ENCODE measurements at regions not wholly inside any gene's neighbourhood (a gene's known extent, or its start where the extent isn't known, plus 50 kb on each side); places are given as distances from the start of the nearest gene placed in this dataset.
"Not testable (repeated sequence)": the region's sequence is repeated elsewhere in the genome, so short reads cannot be mapped to it uniquely, and the experiment has no call there.

DNA sequence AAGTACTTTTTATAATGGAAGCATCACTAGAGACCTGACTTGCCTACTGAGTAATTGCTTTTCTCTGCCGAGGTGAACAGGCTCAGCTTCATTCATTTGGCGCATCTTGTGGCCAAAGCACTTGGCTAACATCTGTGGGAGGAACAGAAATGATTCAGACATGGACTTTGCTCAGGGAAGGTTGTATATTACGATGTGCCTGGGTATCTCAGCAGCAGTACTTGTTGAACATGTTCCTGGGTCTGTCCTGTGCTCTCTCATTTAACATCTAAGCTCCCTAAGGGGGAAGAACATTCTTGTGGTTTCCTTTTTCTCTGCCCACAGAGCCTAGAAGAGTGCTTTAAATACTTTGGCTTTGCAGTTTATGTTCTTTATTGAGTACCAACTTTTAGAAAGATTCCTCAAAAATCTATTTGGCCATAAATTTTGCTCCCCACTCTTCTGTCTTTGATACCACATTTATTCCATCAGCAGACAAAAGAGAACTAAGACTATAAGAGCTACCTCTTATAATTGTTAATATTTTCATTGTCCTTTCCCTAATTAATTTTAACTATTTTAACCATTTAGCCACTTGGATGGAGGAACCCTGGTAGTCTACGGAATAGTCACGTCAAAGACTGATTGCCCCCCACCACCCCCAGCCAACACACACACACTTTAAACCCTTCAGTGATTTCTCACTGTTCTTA, 101.2 kb upstream of the EGLN3 start:
- Mint-ChIP-seq H3K4me3 (peak overlapping the region; percentile 51), H3K4me1 (peaks cover 30% of the 10 kb centered on the region), H3K27me3 (no peaks in the 10 kb centered on the region), H3K9me3 (no peaks in the 10 kb centered on the region), H3K36me3 (ENCODE audit: low read depth) (no peaks in the 10 kb centered on the region), H3K27ac (peak overlapping the region; percentile 64)
- peak; percentile 89 for ATAC-seq (replicated peaks)

DNA sequence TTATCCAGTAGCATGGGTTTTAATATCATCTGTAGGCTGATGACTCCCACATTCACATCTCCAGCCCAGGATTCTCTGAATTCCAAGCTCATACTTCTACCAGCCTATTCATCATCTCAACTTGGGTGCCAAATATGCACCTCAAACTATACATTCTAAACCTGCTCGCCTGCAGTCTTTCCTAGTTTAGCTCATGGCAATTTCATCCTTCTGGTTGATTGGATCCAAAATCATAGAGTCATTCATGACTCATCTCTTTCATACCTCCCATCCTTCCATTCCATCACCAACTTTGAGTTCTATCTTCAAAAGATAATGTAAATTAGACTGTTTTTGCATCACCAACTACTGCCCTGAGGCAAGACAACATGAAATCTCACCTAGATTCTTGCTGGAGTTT, 99.7 kb upstream of the EGLN3 start:
- H3K27me3 Mint-ChIP-seq: no peaks in the 10 kb centered on the region
- H3K36me3 Mint-ChIP-seq (ENCODE audit: low read depth): no peaks in the 10 kb centered on the region
- no peak overlapping the region for H3K4me3 Mint-ChIP-seq
- no peaks in the 10 kb centered on the region for H3K9me3 Mint-ChIP-seq
- no peak for ATAC-seq (replicated peaks)
- peaks cover 36% of the 10 kb centered on the region for H3K4me1 Mint-ChIP-seq
- H3K27ac Mint-ChIP-seq: peak overlapping the region; percentile 2

DNA sequence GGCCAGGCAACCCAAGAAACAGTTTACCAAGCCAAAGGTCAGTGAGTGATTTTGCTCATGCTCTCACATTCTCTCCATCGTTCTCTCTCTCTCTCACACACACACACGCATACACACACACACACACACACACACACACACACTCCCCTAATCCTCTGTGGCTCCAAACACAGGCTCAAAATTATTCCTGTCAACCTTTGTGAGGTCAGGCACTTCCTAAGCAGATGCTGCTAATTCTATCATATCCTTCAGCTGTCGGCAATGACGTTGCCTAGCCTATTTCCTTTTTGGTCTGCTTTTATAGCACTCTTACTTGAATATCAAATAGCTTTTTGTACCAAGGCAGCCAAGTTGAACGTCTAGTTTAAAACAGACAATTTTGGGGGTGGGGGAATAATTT, 98.9 kb upstream of the EGLN3 start:
- Mint-ChIP-seq H3K9me3 (no peaks in the 10 kb centered on the region), H3K27ac (no peak overlapping the region), H3K27me3 (no peaks in the 10 kb centered on the region), H3K36me3 (ENCODE audit: low read depth) (no peaks in the 10 kb centered on the region), H3K4me1 (peaks cover 35% of the 10 kb centered on the region), H3K4me3 (no peak overlapping the region)
- no peak for ATAC-seq (replicated peaks)

DNA sequence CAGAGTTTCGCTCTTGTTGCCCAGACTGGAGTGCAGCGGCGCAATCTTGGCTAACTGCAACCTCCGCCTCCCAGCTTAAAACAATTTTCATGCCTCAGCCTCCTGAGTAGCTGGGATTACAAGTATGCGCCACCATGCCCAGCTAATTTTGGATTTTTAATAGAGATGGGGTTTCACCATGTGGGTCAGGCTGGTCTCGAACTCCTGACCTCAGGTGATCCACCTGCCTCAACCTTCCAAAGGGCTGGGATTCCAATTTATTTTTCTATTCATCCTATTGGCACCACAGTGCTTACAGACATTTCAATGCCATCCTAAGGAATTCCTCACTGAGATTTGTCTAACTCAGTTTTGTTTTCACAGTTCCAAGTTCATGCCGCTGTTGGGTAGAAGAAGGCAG, 98.3 kb upstream of the EGLN3 start:
- H3K36me3 Mint-ChIP-seq (ENCODE audit: low read depth); ATAC-seq (replicated peaks); H3K9me3 Mint-ChIP-seq; H3K4me3 Mint-ChIP-seq; H3K27me3 Mint-ChIP-seq; H3K27ac Mint-ChIP-seq: not testable (repeated sequence)
- H3K4me1 Mint-ChIP-seq: peaks cover 40% of the 10 kb centered on the region

DNA sequence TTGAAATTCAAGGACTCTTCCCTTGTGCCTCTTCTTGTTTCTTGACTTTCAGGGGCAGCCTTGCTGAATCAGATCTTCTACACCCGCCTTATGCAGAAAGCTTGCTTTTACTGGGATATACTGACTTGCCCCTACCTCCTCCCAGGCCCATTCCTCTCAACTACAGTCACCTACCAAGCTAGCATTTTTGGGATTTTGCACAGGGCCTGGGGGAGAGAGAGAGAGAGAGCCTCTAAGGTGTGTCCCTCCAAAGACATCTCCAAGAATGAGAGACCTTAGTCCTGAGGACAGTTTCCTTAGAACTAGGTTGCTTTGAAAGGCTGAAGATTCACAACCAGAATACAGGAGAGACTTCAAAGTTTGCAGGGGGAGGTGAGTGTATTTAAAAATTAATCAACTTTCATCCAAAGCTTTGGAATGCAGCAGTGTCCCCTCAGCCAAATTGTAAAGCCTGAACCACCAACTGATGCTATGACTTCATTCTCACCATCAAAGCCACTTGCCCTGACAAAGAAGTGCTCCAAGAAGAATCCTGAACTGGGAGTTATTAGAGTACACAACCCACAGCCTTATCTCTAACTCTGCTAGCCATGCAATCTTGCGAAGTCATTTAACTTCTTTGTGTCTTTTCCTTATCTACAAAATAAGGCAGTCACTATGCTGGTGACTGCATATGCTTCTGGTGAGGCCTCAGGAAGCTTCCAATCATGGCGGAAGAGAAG, 96.1 kb upstream of the EGLN3 start:
- ATAC-seq (replicated peaks): no peak
- H3K36me3 Mint-ChIP-seq (ENCODE audit: low read depth): peaks cover 7% of the 10 kb centered on the region
- no peaks in the 10 kb centered on the region for H3K27me3 Mint-ChIP-seq
- peaks cover 43% of the 10 kb centered on the region for H3K4me1 Mint-ChIP-seq
- no peaks in the 10 kb centered on the region for H3K9me3 Mint-ChIP-seq
- H3K27ac Mint-ChIP-seq: no peak overlapping the region
- H3K4me3 Mint-ChIP-seq: peak overlapping the region; percentile 38

DNA sequence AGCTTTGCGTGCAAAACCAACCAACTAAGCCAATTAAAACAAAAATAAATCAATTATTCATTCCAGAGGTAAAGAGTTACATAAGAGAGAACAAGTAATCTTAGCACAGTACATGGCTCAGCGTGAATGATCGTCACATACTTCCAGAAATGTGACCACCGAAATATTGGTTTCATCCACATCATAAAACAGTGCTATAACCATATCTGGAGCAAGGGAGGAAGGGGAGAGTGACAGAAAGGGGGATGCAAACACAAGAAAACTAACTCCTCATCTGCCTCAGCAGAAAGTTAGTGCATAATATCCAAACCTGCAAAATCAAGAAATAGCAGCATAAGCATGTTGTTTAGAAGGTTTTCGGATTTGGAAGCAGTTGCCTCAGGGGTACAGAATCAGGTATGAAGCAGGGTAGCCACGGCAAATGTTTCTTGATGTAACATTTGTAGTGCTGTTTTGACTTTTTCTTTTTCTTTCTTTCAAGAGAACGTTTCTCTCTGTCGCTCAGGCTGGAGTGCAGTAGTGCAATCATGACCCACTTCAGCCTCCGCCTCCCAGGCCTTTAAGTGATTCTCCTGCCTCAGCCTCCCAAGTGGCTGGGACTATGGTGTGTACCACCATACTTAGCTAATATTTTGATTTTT, 93.9 kb upstream of the EGLN3 start:
- H3K9me3 Mint-ChIP-seq: peaks cover 4% of the 10 kb centered on the region
- no peaks in the 10 kb centered on the region for H3K27me3 Mint-ChIP-seq
- H3K4me1 Mint-ChIP-seq: peaks cover 35% of the 10 kb centered on the region
- peak overlapping the region; percentile 89 for H3K27ac Mint-ChIP-seq
- H3K4me3 Mint-ChIP-seq: peak overlapping the region; percentile 74
- ATAC-seq (replicated peaks): peak; percentile 57
- peaks cover 7% of the 10 kb centered on the region for H3K36me3 Mint-ChIP-seq (ENCODE audit: low read depth)

DNA sequence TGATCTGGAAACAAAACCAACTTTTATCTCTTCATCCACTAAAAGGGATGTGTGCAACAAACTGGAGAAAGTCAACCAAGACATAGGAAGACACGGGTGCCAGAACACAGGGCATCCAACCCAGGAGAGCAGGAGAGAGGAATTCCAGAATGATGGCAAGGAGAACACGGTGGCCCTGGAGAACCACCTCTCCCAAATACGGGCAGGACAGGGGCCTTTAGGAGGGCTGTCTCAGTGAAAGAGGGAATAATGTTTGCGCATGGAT, 93.4 kb upstream of the EGLN3 start:
- peaks cover 35% of the 10 kb centered on the region for H3K4me1 Mint-ChIP-seq

DNA sequence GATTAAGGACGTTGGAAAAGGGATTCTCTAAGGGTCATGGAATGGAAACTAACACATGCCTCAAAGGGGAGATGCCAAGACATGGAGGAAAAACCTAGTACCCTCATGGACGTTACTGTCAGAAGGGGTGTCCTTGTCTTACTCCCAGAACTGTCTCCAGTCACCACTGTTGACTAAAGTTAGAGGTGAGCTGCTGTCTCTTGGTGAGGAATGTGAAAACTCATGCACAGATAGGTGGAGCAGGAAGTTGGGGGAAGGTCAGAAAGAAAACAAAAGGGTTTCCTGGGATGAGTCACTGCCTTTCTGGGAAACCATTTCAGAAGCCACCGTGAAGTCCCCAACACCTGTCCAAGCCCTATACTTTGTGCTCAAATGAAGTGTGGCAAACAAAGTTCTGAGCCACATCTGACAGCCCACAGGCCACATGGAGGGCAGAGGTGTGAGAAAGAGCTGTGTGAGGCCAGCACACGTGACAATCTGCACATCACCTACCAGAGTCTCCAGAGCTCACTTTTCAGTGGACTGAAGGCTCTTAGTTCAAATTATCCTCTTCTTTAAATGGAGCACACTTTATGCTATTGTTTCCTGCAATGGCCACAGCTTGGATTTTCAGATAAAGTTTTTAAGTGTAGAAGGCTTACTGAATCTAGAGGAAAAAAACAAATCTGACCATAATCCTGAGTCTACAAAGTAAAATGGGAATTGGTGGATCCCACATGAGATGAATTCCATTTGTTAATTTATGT, 92.9 kb upstream of the EGLN3 start:
- H3K27me3 Mint-ChIP-seq: no peaks in the 10 kb centered on the region
- ATAC-seq (replicated peaks): peak; percentile 92
- peaks cover 7% of the 10 kb centered on the region for H3K36me3 Mint-ChIP-seq (ENCODE audit: low read depth)
- peaks cover 4% of the 10 kb centered on the region for H3K9me3 Mint-ChIP-seq
- H3K4me3 Mint-ChIP-seq: peak overlapping the region; percentile 74
- peaks cover 36% of the 10 kb centered on the region for H3K4me1 Mint-ChIP-seq
- H3K27ac Mint-ChIP-seq: peak overlapping the region; percentile 89

More for the DNA sequence above, 93.4 kb upstream of the EGLN3 start:
- Mint-ChIP-seq H3K27me3 (no peaks in the 10 kb centered on the region), H3K27ac (peak overlapping the region; percentile 89), H3K9me3 (peaks cover 4% of the 10 kb centered on the region), H3K36me3 (ENCODE audit: low read depth) (peaks cover 7% of the 10 kb centered on the region), H3K4me3 (peak overlapping the region; percentile 74)
- ATAC-seq (replicated peaks): no peak

DNA sequence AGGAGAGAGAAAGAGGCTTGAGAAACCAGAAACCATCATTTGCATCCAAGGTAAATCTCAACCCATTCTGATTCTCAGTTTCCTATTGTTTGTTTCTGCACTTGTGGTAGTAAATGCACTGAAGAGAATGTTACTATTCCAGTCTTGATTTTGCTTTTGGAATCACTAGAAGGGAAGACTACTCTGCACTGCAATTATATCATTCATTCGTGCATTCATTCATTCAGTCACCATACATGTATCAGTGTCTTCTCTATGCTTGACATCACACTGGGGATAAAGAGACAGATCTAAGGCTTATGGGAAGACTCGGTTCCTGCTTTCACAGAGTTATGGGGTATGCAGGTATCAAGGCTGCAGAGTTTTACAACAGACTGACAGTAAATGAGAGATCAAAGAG, 90.3 kb upstream of the EGLN3 start:
- H3K4me1 Mint-ChIP-seq: peaks cover 36% of the 10 kb centered on the region
- H3K27ac Mint-ChIP-seq: no peak overlapping the region
- no peak overlapping the region for H3K4me3 Mint-ChIP-seq
- no peaks in the 10 kb centered on the region for H3K27me3 Mint-ChIP-seq
- peaks cover 7% of the 10 kb centered on the region for H3K36me3 Mint-ChIP-seq (ENCODE audit: low read depth)
- ATAC-seq (replicated peaks): no peak
- H3K9me3 Mint-ChIP-seq: peaks cover 4% of the 10 kb centered on the region

DNA sequence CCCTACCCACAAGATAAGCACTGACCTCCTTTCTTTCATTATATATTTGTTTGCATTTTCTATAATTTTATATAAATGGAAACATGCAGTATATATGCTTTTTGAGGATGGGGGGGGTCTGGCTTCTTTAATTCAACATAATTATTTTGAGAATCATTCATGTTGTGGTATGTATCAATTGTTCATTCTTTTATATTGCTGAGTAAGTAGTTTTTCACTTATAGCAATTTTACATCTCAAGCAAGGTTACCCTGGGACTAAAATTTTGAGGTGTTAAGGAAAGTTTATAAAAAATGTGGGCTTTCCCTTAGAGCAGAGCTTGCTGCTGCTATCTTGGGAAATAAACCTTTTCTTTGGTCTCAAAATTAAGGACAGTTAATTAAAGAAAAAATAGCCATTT, 89.9 kb upstream of the EGLN3 start:
- Mint-ChIP-seq H3K27me3 (no peaks in the 10 kb centered on the region), H3K4me1 (peaks cover 36% of the 10 kb centered on the region), H3K27ac (no peak overlapping the region), H3K9me3 (peaks cover 4% of the 10 kb centered on the region), H3K36me3 (ENCODE audit: low read depth) (peaks cover 7% of the 10 kb centered on the region), H3K4me3 (no peak overlapping the region)
- ATAC-seq (replicated peaks): no peak

DNA sequence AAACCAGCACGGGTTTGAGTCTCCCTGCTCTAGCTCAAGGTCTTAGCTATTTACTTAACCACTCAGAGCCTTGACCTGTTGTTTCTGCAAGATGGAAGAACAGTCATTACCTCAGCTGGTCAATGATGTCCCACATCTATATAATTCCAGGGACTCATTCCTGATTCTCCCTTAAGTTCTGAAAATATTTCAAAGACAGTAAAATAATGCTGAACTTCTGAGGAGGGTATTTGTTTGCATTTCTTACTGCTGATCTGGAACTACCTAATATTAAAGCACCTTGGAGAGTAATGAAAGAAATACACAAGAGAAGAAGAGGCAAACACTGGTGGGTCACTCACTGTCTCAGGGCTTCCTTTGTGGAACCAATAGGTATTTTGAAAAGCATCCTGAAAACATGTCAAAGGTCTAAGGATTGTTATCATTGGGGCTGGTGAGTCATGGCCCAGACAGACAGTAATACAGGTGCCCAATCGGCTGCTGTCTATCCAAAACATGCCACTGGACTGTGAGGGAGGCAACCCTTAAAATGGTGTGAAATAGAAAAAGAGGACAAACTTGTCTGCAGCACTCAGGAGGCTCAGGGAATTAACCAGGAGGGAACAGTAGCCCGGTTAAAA, 88.7 kb upstream of the EGLN3 start:
- no peak overlapping the region for H3K4me3 Mint-ChIP-seq
- no peak for ATAC-seq (replicated peaks)
- peaks cover 7% of the 10 kb centered on the region for H3K36me3 Mint-ChIP-seq (ENCODE audit: low read depth)
- H3K27me3 Mint-ChIP-seq: no peaks in the 10 kb centered on the region
- peaks cover 4% of the 10 kb centered on the region for H3K9me3 Mint-ChIP-seq
- H3K4me1 Mint-ChIP-seq: peaks cover 32% of the 10 kb centered on the region
- H3K27ac Mint-ChIP-seq: no peak overlapping the region

DNA sequence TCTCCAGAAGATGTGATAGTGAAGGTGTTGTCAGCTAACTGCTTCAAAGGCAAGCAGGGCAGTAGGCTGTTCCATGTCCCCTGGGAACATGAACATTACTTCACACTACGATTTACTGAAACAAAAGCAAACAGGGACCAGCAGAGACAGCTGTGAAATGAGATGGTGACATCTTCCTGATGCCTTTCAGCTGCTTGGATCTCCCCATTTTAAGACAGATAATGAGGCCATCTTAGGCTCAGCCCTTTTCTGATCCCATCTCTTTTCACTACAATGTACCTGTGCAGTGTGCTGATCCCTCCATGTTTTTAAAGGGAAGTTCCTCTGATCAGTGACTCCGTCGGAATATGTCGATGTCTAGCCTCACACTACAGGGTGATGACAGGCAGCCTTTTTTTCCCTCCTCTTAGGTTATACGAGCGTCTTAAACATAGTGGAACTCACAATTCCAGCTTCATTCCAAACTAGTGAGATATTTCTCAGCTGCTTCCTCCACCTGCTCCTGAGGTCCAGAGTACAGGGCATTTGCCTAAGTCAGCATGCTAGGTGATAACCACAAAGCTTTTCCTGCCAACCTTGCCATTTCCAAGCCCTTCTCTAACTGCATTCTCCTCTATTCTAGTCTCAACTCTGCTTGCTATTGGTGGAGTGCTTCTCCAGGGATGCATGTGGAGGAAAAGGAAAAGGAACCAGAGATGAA, 87.6 kb upstream of the EGLN3 start:
- H3K9me3 Mint-ChIP-seq: peaks cover 4% of the 10 kb centered on the region
- ATAC-seq (replicated peaks): no peak
- H3K4me1 Mint-ChIP-seq: peaks cover 27% of the 10 kb centered on the region
- no peak overlapping the region for H3K4me3 Mint-ChIP-seq
- H3K27ac Mint-ChIP-seq: no peak overlapping the region
- no peaks in the 10 kb centered on the region for H3K27me3 Mint-ChIP-seq
- H3K36me3 Mint-ChIP-seq (ENCODE audit: low read depth): no peaks in the 10 kb centered on the region

DNA sequence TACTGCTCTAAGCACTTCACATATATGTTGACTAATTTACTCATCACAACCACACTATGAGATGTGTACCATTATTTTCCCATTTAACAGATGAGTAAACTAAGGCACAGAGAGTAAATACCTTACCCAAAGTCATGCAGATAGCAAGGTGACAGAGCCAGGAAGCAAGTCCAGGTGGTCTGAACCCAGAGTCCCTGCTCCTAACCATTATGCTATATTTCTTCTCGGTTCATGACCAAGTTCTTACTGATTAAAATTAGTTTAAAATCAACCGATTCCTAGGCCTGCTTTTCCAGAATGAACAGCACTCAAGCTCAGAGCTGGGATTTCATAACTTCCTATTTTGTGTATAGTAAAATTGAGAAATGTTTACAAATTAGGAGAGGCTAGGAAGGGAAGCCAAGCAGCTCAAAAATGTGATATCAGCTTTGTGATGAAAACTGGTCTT, 85.5 kb upstream of the EGLN3 start:
- no peaks in the 10 kb centered on the region for H3K27me3 Mint-ChIP-seq
- H3K4me3 Mint-ChIP-seq: no peak overlapping the region
- H3K4me1 Mint-ChIP-seq: peaks cover 18% of the 10 kb centered on the region
- peak; percentile 32 for ATAC-seq (replicated peaks)
- H3K36me3 Mint-ChIP-seq (ENCODE audit: low read depth): no peaks in the 10 kb centered on the region
- H3K9me3 Mint-ChIP-seq: peaks cover 2% of the 10 kb centered on the region
- no peak overlapping the region for H3K27ac Mint-ChIP-seq

DNA sequence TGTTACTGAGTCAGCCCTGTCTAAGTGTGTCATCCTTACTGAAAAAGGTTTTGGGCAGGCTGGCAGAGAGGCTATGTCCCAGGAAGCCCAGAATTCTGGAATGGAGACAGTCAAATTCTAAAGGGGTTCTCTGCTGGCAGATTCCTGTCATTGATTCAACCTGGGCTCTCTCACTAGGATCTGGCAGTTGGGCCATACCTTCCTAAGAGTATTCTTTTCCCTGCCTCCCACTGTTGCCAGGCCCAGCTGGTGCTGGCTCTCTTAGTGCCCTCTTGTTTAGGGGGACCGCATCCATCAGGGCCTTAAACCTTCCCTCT, 85.0 kb upstream of the EGLN3 start:
- ATAC-seq (replicated peaks): no peak
- Mint-ChIP-seq H3K36me3 (ENCODE audit: low read depth) (no peaks in the 10 kb centered on the region), H3K9me3 (no peaks in the 10 kb centered on the region), H3K4me1 (peaks cover 15% of the 10 kb centered on the region), H3K27ac (no peak overlapping the region), H3K4me3 (no peak overlapping the region), H3K27me3 (no peaks in the 10 kb centered on the region)
